ENCODE measurements at regions not wholly inside any gene's neighbourhood (a gene's known extent, or its start where the extent isn't known, plus 50 kb on each side); places are given as distances from the start of the nearest gene placed in this dataset.

DNA sequence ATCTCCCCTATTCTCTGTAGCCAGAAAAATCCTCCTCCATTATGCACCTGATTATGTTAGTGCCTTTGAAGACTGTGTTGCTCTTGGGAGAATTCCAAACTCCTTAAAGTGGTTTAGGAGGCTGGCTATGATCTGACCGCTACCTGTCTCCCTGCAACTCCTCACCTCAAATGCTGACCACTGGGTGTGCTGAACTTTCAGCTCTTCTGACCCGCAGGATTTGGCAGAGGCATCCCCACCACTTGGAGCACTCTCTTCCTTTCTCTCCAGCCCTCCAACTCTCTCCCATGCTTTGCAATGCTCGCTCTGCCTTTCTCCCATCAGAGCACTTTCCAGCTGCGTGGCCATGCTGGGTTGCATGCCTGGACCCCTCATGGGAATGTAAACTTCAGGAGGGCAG lies 227.6 kb downstream of the RPS24 start:
- no peak for TF ChIP-seq TEAD4 (IDR thresholded peaks at IDR 0.05)
- TF ChIP-seq YY1 (IDR thresholded peaks at IDR 0.05; ENCODE audit: low read depth): no peak
- TF ChIP-seq TAF1 (IDR thresholded peaks at IDR 0.05; ENCODE audit: low read depth): no peak
- TF ChIP-seq TCF12 (IDR thresholded peaks at IDR 0.05; ENCODE audit: low read depth): no peak
- no peak for TF ChIP-seq NFIC (IDR thresholded peaks at IDR 0.05)
- no peak for TF ChIP-seq FOXM1 (IDR thresholded peaks at IDR 0.05; ENCODE audit: borderline replicate concordance, low read depth)
- TF ChIP-seq, protein P1, sequence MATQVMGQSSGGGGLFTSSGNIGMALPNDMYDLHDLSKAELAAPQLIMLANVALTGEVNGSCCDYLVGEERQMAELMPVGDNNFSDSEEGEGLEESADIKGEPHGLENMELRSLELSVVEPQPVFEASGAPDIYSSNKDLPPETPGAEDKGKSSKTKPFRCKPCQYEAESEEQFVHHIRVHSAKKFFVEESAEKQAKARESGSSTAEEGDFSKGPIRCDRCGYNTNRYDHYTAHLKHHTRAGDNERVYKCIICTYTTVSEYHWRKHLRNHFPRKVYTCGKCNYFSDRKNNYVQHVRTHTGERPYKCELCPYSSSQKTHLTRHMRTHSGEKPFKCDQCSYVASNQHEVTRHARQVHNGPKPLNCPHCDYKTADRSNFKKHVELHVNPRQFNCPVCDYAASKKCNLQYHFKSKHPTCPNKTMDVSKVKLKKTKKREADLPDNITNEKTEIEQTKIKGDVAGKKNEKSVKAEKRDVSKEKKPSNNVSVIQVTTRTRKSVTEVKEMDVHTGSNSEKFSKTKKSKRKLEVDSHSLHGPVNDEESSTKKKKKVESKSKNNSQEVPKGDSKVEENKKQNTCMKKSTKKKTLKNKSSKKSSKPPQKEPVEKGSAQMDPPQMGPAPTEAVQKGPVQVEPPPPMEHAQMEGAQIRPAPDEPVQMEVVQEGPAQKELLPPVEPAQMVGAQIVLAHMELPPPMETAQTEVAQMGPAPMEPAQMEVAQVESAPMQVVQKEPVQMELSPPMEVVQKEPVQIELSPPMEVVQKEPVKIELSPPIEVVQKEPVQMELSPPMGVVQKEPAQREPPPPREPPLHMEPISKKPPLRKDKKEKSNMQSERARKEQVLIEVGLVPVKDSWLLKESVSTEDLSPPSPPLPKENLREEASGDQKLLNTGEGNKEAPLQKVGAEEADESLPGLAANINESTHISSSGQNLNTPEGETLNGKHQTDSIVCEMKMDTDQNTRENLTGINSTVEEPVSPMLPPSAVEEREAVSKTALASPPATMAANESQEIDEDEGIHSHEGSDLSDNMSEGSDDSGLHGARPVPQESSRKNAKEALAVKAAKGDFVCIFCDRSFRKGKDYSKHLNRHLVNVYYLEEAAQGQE (IDR thresholded peaks at IDR 0.05; ENCODE audit: low read depth): no peak
- TF ChIP-seq, protein P2, sequence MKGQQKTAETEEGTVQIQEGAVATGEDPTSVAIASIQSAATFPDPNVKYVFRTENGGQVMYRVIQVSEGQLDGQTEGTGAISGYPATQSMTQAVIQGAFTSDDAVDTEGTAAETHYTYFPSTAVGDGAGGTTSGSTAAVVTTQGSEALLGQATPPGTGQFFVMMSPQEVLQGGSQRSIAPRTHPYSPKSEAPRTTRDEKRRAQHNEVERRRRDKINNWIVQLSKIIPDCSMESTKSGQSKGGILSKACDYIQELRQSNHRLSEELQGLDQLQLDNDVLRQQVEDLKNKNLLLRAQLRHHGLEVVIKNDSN (IDR thresholded peaks at IDR 0.05): no peak
- TF ChIP-seq CEBPB (IDR thresholded peaks at IDR 0.05): no peak

Data from Ishikawa (cell line).